Stimulated activated CD8-positive, alpha-beta memory T cell treated with anti-CD3 and anti-CD28 coated beads, Interleukin-7, amount 100 ng/mL, for 4 hours (primary cell): ENCODE measurements at regions not wholly inside any gene's neighbourhood (a gene's known extent, or its start where the extent isn't known, plus 50 kb on each side); places are given as distances from the start of the nearest gene placed in this dataset.
"Not testable (repeated sequence)": the region's sequence is repeated elsewhere in the genome, so short reads cannot be mapped to it uniquely, and the experiment has no call there.

ENCODE experiments used
- DNase-seq, 2 donors: peaks; one replicate each; pipeline ENCODE4 v3.0.0-alpha.2; 2020; ENCODE audit warnings: low read depth in 2 of 2

DNA sequence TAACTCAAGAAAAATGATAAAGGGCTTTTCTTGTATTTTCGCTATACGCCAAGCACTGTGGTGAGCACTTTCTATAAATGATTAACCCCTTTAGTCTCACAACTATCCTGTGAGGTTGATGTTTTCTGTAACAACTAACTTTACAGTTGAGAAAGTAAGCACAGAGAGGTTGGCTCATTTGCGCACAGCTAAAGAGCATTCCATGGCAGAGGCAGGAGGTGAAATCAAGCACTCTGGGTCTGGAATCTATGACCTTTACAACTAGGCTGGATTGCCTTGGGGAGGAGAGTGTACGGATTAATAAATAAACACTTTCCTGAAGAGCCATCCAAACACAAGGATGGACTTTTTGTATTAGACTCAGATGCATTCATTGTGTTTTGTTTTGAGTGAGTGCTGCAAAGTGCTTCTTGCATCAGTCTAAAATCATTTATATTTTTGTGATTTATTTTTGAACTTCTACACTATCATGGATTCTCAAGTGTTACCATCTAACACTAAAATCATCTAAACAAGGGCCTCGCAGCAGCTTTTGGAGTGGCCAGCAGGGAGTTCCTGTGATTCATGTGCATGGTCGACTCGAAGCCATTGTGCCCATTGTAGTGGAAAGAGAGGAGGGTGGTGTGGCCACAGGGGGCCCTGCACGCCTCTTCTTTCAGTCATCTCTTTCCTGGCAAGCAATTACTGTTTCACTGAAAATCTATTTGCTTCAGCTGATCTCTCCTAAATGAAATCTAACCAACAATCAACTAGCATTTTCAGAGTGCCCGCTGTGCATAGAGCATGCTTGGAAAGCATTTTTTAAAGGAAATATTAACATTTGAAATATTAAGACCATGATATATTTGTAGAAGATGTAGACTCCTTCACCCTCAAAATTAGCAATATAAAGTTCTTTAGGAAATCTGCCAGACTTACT lies 633.4 kb upstream of the COBL start:
- no peak for DNase-seq

DNA sequence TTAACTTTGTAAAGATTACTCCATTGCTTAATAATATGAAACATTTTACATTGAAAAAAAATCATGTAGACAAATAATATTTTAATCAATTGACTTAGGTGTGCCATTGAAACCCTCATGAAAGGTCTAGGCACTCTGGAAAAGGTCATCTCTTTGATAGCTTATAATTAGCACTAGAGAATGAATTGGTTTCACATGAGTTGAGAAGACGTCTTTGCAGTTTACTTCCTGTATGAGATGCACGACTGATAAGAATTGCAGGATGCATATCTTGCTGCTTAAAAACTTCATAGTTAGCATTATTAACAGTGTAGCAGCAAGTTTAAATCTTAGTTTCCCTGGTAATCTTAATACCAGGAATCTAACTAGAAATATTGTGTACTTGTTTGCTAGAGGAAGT lies 614.2 kb upstream of the COBL start:
- no peak for DNase-seq

GRCh38 chr7:51929818-51930217 lies 613.2 kb upstream of the COBL start:
- DNase-seq, result no peak

- DNase-seq, result no peak
Observed at GRCh38 chr7:51927738-51928137, 611.1 kb upstream of the COBL start.

- no peak for DNase-seq
Observed at GRCh38 chr7:51918581-51918980, 602.0 kb upstream of the COBL start.

DNA sequence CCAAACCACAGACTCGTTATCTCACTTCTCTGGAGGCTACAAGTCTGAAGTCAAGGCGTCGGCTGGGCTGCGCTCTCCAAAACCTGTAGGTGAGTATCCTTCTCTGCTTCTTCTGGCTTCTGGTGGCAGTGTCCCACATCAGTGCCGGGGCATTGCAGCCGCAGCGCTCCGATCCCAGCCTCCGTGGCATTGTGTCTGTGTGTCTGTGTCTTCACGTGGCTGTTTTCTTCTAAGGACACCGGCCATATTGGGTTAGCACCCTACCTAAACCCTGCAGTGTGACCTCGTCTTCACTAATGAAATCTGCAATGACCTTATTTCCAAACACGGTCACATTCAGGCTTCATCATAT lies 584.9 kb upstream of the COBL start:
- DNase-seq, result no peak

DNA sequence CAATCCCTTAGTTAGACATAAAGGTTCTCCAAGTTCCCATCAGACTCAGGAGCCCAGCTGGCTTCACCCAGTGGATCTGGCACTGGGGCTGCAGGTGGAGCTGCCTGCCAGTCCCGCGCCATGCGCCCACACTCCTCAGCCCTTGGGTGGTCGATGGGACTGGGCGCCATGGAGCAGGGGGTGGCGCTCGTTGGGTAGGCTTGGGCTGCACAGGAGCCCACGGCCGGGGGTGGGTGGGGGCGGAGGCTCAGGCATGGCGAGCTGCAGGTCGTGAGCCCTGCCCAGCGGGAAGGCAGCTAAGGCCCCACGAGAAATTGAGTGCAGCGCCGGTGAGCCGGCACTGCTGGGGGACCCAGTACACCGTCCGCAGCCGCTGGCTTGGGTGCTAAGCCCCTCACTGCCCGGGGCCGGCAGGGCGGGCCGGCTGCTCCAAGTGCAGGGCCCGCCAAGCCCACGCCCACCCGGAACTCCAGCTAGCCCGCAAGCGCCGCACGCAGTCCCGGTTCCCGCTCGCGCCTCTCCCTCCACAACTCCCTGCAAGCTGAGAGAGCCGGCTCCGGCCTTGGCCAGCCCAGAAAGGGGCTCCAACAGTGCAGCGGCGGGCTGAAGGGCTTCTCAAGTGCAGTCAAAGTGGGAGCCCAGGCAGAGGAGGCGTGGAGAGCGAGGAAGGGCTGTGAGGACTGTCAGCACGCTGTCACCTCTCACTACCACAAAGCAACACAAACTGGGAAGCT lies 584.3 kb upstream of the COBL start:
- not testable (repeated sequence) for DNase-seq

DNA sequence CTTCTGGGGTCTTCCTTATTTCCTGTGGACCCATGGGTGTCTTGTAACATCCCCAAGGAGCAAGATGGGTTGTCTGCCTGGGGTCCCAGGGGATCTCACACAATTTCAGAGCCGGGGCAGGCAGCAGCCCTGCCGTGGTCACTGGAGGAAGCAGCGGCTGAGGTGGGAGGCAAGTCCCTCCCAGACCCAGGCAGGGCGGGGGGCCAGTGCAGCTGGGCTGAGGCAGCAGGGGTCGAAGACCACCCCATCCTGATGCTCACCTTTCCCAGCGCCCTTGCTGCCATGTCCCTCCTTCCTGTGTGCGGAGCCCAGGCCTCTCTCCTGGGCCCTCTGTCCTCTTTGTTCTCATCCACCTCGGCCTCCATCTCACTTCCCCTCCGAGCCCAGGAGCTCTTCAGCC lies 583.0 kb upstream of the COBL start:
- no peak for DNase-seq

- no peak for DNase-seq
Observed at GRCh38 chr7:51882412-51882811, 565.8 kb upstream of the COBL start.

DNA sequence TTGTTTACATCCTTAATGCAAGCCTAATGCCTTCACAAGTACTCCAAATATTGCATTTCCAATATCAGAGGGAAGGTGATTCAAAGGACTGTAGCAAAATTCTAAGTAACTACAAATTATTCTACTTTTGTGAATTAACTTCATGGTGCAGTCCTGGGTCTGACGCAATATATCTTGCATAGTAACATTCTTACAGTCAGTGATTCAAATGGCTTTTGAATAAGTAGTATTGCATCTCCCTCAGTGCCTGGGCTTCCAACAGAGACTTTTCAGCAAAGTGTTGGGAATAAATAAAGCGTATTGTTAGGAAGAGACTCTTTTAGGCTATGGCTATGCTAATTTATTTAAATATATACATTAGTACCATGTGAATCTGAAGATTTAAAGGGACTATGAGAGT lies 564.7 kb upstream of the COBL start:
- DNase-seq, result no peak

- no peak for DNase-seq
Observed at GRCh38 chr7:51878865-51879264, 562.3 kb upstream of the COBL start.

DNA sequence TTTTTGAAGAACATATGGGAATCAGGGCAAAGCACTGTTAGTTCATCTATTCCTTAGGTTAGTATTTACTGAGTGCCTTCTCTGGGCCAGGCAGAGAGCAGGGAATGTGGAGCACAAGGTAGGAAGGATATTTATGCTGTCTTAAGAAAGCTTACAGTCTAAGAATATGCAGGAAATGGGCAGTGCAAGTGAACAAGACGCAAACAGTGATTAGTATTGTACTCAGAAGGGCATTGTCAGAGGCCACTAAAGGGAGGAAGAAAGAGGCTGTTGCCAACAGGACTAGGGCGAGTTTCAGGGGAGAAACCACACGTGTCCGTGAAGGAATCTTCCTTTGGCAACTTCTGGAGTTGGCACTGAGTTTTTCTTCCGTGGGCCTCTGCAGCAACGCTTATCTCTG lies 552.8 kb upstream of the COBL start:
- DNase-seq, result no peak

- DNase-seq, result no peak
Observed at GRCh38 chr7:51867117-51867516, 550.5 kb upstream of the COBL start.

DNA sequence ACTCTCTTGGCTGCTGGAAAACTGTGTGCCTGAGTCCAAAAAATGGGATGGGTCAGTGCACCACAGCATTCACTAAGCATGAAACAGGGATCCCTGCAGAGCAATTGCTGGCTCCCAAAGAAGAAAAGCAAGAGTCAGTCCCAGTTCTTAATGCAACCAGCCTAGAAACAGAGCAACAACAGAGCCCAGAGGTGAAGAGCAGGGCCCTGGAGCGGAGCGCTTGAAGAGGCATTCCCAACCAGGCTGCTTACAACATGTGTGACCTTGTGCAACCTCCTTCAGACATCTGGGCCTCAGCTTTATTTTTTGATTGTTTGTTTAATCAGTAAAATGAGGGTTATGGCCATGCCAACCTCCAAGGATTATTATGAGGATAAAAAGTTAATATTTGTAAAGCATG lies 543.7 kb upstream of the COBL start:
- no peak for DNase-seq

DNA sequence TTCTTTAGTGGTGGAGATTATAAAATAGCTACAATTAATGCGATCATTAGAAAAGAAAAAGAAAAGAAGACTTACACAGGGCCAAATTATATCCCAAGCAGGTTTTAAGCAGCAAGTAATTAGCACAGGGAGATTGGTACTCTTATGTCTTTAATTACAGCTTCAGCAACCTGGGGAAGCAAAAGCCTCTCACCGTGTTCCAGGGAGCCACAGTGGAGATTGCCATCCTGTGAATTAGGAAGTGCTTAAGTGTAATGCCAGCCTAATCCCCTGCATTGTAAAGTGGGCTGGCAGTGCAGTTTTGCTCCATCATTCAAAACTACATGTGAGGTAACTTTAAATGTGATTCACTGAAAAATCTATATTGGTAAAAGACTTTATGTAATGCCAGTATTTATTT lies 533.5 kb upstream of the COBL start:
- DNase-seq, result no peak

GRCh38 chr7:51847461-51848134 lies 531.0 kb upstream of the COBL start:
- DNase-seq, result no peak

GRCh38 chr7:51839130-51839529 lies 522.5 kb upstream of the COBL start:
- not testable (repeated sequence) for DNase-seq

GRCh38 chr7:51827631-51828030 lies 511.0 kb upstream of the COBL start:
- no peak for DNase-seq

DNA sequence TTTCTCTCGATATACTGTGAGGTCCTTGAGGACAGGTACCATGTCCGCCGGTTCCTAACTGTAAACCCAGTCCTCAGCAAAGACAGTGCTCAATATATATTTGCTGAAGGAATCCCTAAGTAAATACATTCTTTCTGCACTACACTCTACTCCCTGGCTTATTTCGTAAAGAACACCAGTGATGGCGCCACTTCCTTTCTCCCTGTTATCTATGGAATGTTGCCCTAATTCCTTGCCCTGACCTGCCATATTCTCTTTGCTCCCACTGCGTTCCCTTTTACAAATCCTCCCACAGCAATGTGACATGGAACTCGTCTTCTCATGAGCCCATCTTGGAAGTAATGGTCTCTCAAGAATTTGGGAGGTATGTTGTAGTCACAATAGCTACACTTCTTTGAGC lies 507.4 kb upstream of the COBL start:
- DNase-seq, result no peak

DNA sequence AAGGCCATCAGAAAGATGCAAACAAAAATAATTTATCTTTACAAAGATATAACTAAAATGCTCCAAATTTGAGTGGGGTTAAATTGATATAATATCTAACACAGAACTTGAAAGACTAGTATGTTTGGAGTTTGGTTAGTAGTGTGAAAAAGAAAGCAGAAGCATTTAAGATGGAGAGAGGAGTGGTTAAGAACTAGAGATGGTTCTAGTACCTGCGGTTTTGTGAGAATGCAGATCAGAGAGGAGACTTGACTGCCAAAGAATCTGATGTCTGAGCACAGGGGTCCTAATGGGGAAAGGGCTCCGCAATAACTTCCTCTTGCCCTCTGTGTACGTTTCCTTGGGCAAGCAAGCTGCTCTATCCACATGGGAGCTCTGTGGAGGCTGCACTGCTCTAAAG lies 506.8 kb upstream of the COBL start:
- DNase-seq, result no peak

GRCh38 chr7:51817694-51818225 lies 501.2 kb upstream of the COBL start:
- DNase-seq, result no peak

DNA sequence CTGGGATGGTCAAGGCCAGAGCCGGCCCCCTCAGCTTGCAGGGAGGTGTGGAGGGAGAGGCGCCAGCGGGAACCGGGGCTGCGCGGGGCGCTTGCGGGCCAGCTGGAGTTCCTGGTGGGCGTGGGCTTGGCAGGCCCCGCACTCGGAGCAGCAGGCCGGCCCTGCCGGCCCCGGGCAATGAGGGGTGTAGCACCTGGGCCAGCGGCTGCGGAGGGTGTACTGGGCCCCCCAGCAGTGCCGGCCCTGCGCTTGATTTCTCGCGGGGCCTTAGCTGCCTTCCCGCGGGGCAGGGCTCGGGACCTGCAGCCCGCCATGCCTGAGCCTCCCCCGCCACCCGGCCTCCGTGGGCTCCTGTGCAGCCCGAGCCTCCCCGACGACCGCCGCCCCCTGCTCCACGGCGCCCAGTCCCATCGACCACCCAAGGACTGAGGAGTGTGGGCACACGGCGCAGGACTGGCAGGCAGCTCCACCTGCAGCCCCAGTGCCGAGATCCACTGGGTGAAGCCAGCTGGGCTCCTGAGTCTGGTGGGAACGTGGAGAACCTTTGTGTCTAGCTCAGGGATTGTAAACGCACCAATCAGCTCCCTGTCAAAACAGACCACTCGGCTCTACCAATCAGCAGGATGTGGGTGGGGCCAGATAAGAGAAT lies 489.3 kb upstream of the COBL start:
- not testable (repeated sequence) for DNase-seq
